GM12874 (cell line): ENCODE measurements at regions not wholly inside any gene's neighbourhood (a gene's known extent, or its start where the extent isn't known, plus 50 kb on each side); places are given as distances from the start of the nearest gene placed in this dataset.

Experiments
- CTCF ChIP-seq: IDR thresholded peaks from 2 replicates; pipeline ENCODE4 v1.5.1; 2011; ENCODE audit warnings: low read depth, mild to moderate bottlenecking, control low read depth, low read length, moderate library complexity; ENCODE audit not compliant: insufficient read depth

DNA sequence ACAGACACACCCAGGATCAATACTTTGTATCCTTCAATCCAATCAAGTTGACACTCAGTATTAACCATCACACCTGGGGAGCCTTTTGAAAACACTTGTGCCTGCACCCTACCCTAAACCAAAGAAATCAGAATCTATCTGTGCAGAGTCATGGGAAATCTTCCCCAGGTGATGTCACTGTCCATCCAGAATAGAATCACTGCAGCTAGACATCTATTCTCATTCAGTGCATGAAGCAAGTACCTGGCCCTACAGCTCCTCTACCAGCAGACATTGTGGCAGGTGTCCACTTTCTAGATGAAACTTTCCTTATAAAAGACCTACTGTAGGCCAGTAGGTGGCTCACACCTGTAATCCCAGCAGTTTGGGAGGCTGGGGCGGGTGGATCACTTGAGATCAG lies 262.4 kb upstream of the MARCKS start:
- TF ChIP-seq CTCF: no peak

DNA sequence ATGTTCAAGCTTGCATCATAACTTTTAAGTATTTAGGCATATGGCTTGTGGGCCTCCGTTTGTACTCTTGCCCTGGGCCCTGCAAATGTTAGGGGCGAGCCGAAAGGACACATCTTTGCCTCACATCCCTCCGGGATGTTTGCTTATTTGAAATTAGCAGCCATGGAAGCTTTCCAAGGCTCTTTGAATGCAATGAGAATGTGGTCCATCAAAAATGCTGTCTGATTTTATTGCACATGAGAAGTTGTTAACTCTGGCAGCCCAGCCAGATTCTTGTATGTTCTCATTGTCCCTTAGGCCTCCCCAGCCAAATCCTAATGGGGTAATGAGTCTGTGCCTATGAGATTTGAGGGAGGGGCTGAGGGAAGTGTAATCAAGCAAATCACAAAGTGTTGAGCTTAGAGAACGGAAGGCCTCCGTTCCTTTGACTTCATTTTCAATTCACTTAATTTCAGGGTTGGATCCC lies 261.2 kb upstream of the MARCKS start:
- TF ChIP-seq CTCF: no peak

GRCh38 chr6:113596387-113597230 lies 260.5 kb upstream of the MARCKS start:
- TF ChIP-seq CTCF: no peak

GRCh38 chr6:113597231-113597583 lies 259.9 kb upstream of the MARCKS start:
- TF ChIP-seq CTCF: no peak

DNA sequence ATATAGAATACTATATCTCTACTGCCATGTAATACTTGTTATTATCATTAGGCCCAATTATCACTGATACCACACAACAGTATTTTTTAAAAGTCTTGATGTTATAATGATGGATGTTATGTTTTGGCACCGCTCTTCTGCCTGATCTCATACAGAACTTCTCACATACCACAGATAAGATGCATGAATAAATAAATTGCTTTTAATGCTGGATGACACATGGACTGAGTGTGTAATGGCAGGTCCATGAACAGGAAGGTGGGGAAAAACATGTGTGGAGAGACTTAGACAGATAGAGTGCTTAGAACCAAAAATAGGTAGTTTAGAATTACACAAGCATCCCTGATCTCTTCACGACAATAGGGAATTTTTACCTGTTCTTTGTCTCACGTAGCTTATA lies 258.4 kb upstream of the MARCKS start:
- TF ChIP-seq CTCF: no peak

DNA sequence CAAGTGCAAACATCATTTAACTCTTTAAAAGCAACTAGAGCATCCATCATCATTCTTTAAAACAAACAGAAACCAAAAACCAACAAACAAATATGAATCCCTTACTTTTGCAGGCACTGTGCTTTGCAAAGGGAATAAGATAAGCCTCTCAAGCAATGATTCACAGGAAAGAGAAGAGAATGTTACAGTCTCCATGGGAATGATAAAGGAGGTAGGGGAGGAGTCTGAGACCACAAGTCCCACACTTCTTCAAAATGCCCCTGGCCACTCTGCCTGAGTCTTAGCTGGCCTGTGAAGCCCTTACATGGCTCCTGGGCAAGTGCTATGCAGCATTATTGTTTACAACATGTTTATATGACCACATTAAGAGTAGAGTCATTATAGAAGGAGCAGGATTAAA lies 257.7 kb upstream of the MARCKS start:
- no peak for TF ChIP-seq CTCF

- no peak for TF ChIP-seq CTCF
These were observed 256.4 kb upstream of the MARCKS start for GRCh38 chr6:113600551-113601339.
